ENCODE measurements at regions not wholly inside any gene's neighbourhood (a gene's known extent, or its start where the extent isn't known, plus 50 kb on each side); places are given as distances from the start of the nearest gene placed in this dataset.

- CTCF ChIA-PET = no interaction called here
- Histone ChIP-seq H3K4me2 (ENCODE audit: insufficient read depth, low read length) (no peak overlapping the region), H3K27ac (ENCODE audit: insufficient read depth, low read depth, low read length) (no peak overlapping the region), H3K79me2 (ENCODE audit: control insufficient read depth, insufficient read depth, low read length) (no peaks in the 10 kb centered on the region), H3K9me3 (replicated peaks; ENCODE audit: control insufficient read depth, insufficient read depth, low read length) (no peaks in the 10 kb centered on the region), H3K36me3 (ENCODE audit: control insufficient read depth in 2 of 2, extremely low read depth in 1 of 2, insufficient read depth in 2 of 2, low read length in 2 of 2) (no peaks in the 10 kb centered on the region), H2AFZ (ENCODE audit: low read depth, low read length) (no peak overlapping the region), H3K9ac (replicated peaks; ENCODE audit: extremely low read depth, insufficient read depth, low read length) (no peak overlapping the region), H3K4me3 (replicated peaks in 1 of 3; ENCODE audit: insufficient read depth in 1 of 3, low read depth in 1 of 3, low read length in 3 of 3) (no peak overlapping the region), H4K20me1 (replicated peaks; ENCODE audit: control insufficient read depth, extremely low read depth, insufficient read depth, low read length) (no peaks in the 10 kb centered on the region), H3K4me1 (ENCODE audit: control insufficient read depth, extremely low read depth, insufficient read depth, low read length) (no peaks in the 10 kb centered on the region), H3K9me1 (replicated peaks; ENCODE audit: control insufficient read depth, extremely low read depth, insufficient read depth, low read length) (no peaks in the 10 kb centered on the region), H3K27me3 (ENCODE audit: control insufficient read depth in 2 of 2, insufficient read depth in 2 of 2, low read length in 2 of 2) (no peaks in the 10 kb centered on the region)
- DNase-seq (ENCODE audit: low read depth, low spot score) = no peak
- intact Hi-C loops (cut with micrococcal nuclease) (no loop called here), dilution Hi-C loops (cut with MboI; ENCODE audit: extremely low pct_ligation_motif_present, low sequenced_read_pairs) (no loop called here)
- no peak for TF ChIP-seq JUN (IDR thresholded peaks at IDR 0.05; ENCODE audit: borderline replicate concordance, insufficient read depth, insufficient read length, low read depth)
- no peak for TF ChIP-seq FOS (IDR thresholded peaks at IDR 0.05; ENCODE audit: borderline replicate concordance, insufficient read depth, low read length)
- TF ChIP-seq POLR2A (IDR thresholded peaks at IDR 0.05; ENCODE audit: low read depth, low read length) = no peak
- no peak for TF ChIP-seq MYC (IDR thresholded peaks at IDR 0.05; ENCODE audit: low read depth, low read length)
- TF ChIP-seq MAX (IDR thresholded peaks at IDR 0.05; ENCODE audit: insufficient read depth, insufficient read length) = no peak
- TF ChIP-seq, protein P1, sequence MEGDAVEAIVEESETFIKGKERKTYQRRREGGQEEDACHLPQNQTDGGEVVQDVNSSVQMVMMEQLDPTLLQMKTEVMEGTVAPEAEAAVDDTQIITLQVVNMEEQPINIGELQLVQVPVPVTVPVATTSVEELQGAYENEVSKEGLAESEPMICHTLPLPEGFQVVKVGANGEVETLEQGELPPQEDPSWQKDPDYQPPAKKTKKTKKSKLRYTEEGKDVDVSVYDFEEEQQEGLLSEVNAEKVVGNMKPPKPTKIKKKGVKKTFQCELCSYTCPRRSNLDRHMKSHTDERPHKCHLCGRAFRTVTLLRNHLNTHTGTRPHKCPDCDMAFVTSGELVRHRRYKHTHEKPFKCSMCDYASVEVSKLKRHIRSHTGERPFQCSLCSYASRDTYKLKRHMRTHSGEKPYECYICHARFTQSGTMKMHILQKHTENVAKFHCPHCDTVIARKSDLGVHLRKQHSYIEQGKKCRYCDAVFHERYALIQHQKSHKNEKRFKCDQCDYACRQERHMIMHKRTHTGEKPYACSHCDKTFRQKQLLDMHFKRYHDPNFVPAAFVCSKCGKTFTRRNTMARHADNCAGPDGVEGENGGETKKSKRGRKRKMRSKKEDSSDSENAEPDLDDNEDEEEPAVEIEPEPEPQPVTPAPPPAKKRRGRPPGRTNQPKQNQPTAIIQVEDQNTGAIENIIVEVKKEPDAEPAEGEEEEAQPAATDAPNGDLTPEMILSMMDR (IDR thresholded peaks at IDR 0.05; ENCODE audit: extremely low read depth in 1 of 2, insufficient read depth in 1 of 2, low read depth in 1 of 2, low read length in 2 of 2) = no peak
- TF ChIP-seq EZH2 (IDR thresholded peaks at IDR 0.05; ENCODE audit: borderline replicate concordance, low read depth, low read length, severe bottlenecking) = no peak
- TF ChIP-seq GATA2 (IDR thresholded peaks at IDR 0.05; ENCODE audit: insufficient read depth, insufficient read length, low read depth, low read length) = no peak
- no peak for TF ChIP-seq POLR2AphosphoS5 (IDR thresholded peaks at IDR 0.05; ENCODE audit: insufficient read depth, low read depth, low read length)
- no peak for FAIRE-seq
- POLR2A ChIA-PET = no interaction called here
- BruUV-seq (replicated peaks) = no TSS peak
These were observed 125.3 kb upstream of the SPTLC3 start for GRCh38 chr20:12883507-12883885.
